K562 (cell line): ENCODE measurements at regions not wholly inside any gene's neighbourhood (a gene's known extent, or its start where the extent isn't known, plus 50 kb on each side); places are given as distances from the start of the nearest gene placed in this dataset.

Source experiments
- ATAC-seq: fragments of 200-7000 bp; cut with Tn5 transposase; 3 replicates; pipeline ENCODE4 v1.9.1; 2020; ENCODE audit warnings: moderate library complexity
- BruUV-seq: library from RNA; stranded (reverse); fragments of 400-500 nt; replicated peaks from 2 replicates; lab custom pipeline; 2021; lab: Mats Ljungman, UMichigan
- CTCF ChIA-PET: fragments of 300-600 bp; formaldehyde crosslinking; extraction: SDS; loops from one replicate; lab custom pipeline; 2021; ENCODE audit warnings: low intra/inter-chr PET ratio; lab: Yijun Ruan, JAX
- POLR2A ChIA-PET: fragments of 300-600, 350-650 bp; sonication (Branson Sonifier 250); formaldehyde crosslinking; extraction: SDS; loops from one replicate; lab custom pipeline; 2021; ENCODE audit warnings: antibody characterized with exemption, inconsistent platforms; lab: Yijun Ruan, JAX
- DNase-seq, 4 experiments: peaks; one replicate each; pipeline versions ENCODE4 v3.0.0 to v3.0.0-alpha.2; 2011 to 2018; ENCODE audit warnings: low spot score in 3 of 4, mixed read lengths in 3 of 4; ENCODE audit errors: extremely low read depth in 1 of 4
- FAIRE-seq: peaks from 2 replicates; lab custom pipeline; 2011; peaks lifted over from hg19 to GRCh38; lab: Jason Lieb, UNC
- H2AFZ ChIP-seq: 2 replicates; pipeline ENCODE4 v1.6.0; 2011; ENCODE audit warnings: low read depth, low read length, control low read depth, inconsistent platforms
- H3K27ac ChIP-seq: fragments of 200-600 bp; 3 replicates; pipeline ENCODE4 v1.8.0; 2011; ENCODE audit warnings: low read depth, mild to moderate bottlenecking, control low read depth, inconsistent platforms, low read length, moderate library complexity, mixed read lengths; ENCODE audit errors: extremely low read depth
- H3K27me3 ChIP-seq, 2 experiments: fragments of 300-600 bp in 1 of 2; 2 replicates in 1 of 2; 3 replicates in 1 of 2; pipeline versions ENCODE4 v1.6.0 to v1.8.0; 2011; ENCODE audit warnings: inconsistent platforms in 2 of 2, low read length in 2 of 2, mild to moderate bottlenecking in 1 of 2, mixed read lengths in 1 of 2, moderate library complexity in 1 of 2; ENCODE audit not compliant: control insufficient read depth in 2 of 2, insufficient read depth in 2 of 2
- H3K36me3 ChIP-seq: fragments of 300-600 bp; 3 replicates; pipeline ENCODE4 v1.8.0; 2011; ENCODE audit warnings: mild to moderate bottlenecking, low read length, inconsistent platforms; ENCODE audit not compliant: control insufficient read depth, insufficient read depth
- H3K4me1 ChIP-seq, 2 experiments: fragments of 200-600 bp in 1 of 2; replicated peaks in 1 of 2; 2 replicates in 1 of 2; 3 replicates in 1 of 2; pipeline versions ENCODE4 v1.5.1 to v1.8.0; 2011; ENCODE audit warnings: inconsistent platforms in 2 of 2, low read length in 2 of 2, mild to moderate bottlenecking in 1 of 2, mixed read lengths in 1 of 2, moderate library complexity in 1 of 2; ENCODE audit not compliant: control insufficient read depth in 2 of 2, insufficient read depth in 2 of 2
- H3K4me2 ChIP-seq: 2 replicates; pipeline ENCODE4 v1.6.1; 2011; ENCODE audit warnings: low read length, control low read depth, inconsistent platforms, mixed read lengths; ENCODE audit not compliant: insufficient read depth
- H3K4me3 ChIP-seq: fragments of 200-600 bp; sonication (generic), shearing (Covaris generic); 2 replicates; pipeline ENCODE4 v1.5.1; 2016; ENCODE audit warnings: control low read depth, inconsistent platforms
- H3K79me2 ChIP-seq: fragments of 200-600 bp; 3 replicates; pipeline ENCODE4 v1.8.0; 2011; ENCODE audit warnings: low read length, inconsistent platforms; ENCODE audit not compliant: control insufficient read depth, insufficient read depth
- H3K9ac ChIP-seq, 2 experiments: 2 replicates each; pipeline versions ENCODE4 v1.6.0 to v1.6.1; 2011; ENCODE audit warnings: low read depth in 2 of 2, low read length in 2 of 2, control low read depth in 1 of 2, inconsistent platforms in 1 of 2, mild to moderate bottlenecking in 1 of 2, mixed read lengths in 1 of 2; ENCODE audit not compliant: insufficient read depth in 1 of 2
- H3K9me1 ChIP-seq: one replicate; pipeline ENCODE4 v1.6.0; 2011; ENCODE audit warnings: inconsistent platforms, mild to moderate bottlenecking, low read length, moderate library complexity; ENCODE audit not compliant: control insufficient read depth, insufficient read depth
- H3K9me3 ChIP-seq: replicated peaks from 2 replicates; pipeline ENCODE4 v1.5.1; 2011; ENCODE audit warnings: low read depth, low read length, inconsistent platforms; ENCODE audit not compliant: control insufficient read depth, insufficient read depth
- H4K20me1 ChIP-seq: replicated peaks from 2 replicates; pipeline ENCODE4 v1.6.1; 2011; ENCODE audit warnings: low read length, inconsistent platforms, mixed read lengths; ENCODE audit not compliant: control insufficient read depth, insufficient read depth
- BRD4 ChIP-seq: fragments of 200-600 bp; sonication (generic); IDR thresholded peaks from 2 replicates; pipeline ENCODE4 v1.6.1; 2017; ENCODE audit warnings: inconsistent platforms
- FOXM1 ChIP-seq, 2 experiments: fragments of 450-650 bp in 1 of 2; sonication (generic) in 1 of 2; formaldehyde crosslinking in 1 of 2; IDR thresholded peaks; 2 replicates each; pipeline versions ENCODE4 v1.6.1 to v1.9.0; 2017 to 2022; ENCODE audit warnings: low read depth in 2 of 2, mild to moderate bottlenecking in 2 of 2, missing genetic modification reagents in 1 of 2, moderate library complexity in 1 of 2
- HINFP ChIP-seq: fragments of 450-650 bp; conservative IDR thresholded peaks from 2 replicates; pipeline ENCODE4 v1.6.1; 2016; ENCODE audit warnings: missing genetic modification characterization, low read depth, mild to moderate bottlenecking, control low read depth, missing compliant biosample characterization
- HLTF ChIP-seq: fragments of 450-650 bp; IDR thresholded peaks from 2 replicates; pipeline ENCODE4 v1.6.1; 2016
- MAZ ChIP-seq, 2 experiments: fragments of 450-650 bp in 1 of 2; sonication (generic) in 1 of 2; formaldehyde crosslinking; IDR thresholded peaks in 1 of 2; conservative IDR thresholded peaks in 1 of 2; 2 replicates each; pipeline versions ENCODE4 v1.4.0 to v1.5.0; 2020; ENCODE audit warnings: mild to moderate bottlenecking in 1 of 2, missing genetic modification reagents in 1 of 2
- NONO ChIP-seq, 2 experiments: fragments of 200-400 bp in 1 of 2; fragments of 450-650 bp in 1 of 2; formaldehyde crosslinking in 1 of 2; IDR thresholded peaks; 2 replicates each; pipeline ENCODE4 v1.6.1; 2017; ENCODE audit warnings: low read depth in 2 of 2, mild to moderate bottlenecking in 2 of 2, moderate library complexity in 2 of 2, low read length in 1 of 2
- NR4A1 ChIP-seq, 2 experiments: fragments of 250-450 bp in 1 of 2; fragments of 450-650 bp in 1 of 2; sonication (Bioruptor Pico) in 1 of 2; IDR thresholded peaks; 2 replicates each; pipeline versions ENCODE4 v1.4.0 to v1.6.1; 2016 to 2020; ENCODE audit warnings: mild to moderate bottlenecking in 2 of 2, missing compliant biosample characterization in 1 of 2, missing genetic modification characterization in 1 of 2, moderate library complexity in 1 of 2
- NRF1 ChIP-seq, 2 experiments: fragments of 450-650 bp; IDR thresholded peaks in 1 of 2; conservative IDR thresholded peaks in 1 of 2; 2 replicates each; pipeline ENCODE4 v1.6.1; 2014; ENCODE audit warnings: mild to moderate bottlenecking in 2 of 2
- PRMT5 ChIP-seq: sonication (generic); formaldehyde crosslinking; IDR thresholded peaks from 2 replicates; pipeline ENCODE4 v1.5.0; 2020; ENCODE audit warnings: missing genetic modification reagents
- SOX6 ChIP-seq: fragments of 450-650 bp; IDR thresholded peaks from 2 replicates; pipeline ENCODE4 v1.6.1; 2014; ENCODE audit warnings: mild to moderate bottlenecking
- WGBS: fragments of 100-300 bp; shearing (Covaris generic); methylation state at CpG from one replicate; pipeline ENCODE4 v1.1.6; 2016; ENCODE audit warnings: low coverage, mixed read lengths; ENCODE audit not compliant: insufficient coverage; ENCODE audit errors: missing lambda C conversion rate; 5-methylcytosine and 5-hydroxymethylcytosine counted together
- in situ Hi-C: fragments of 300-500 bp; cut with MboI; formaldehyde crosslinking; loops from 4 replicates; pipeline ENCODE4 v1.15.0; 2018; ENCODE audit warnings: inconsistent platforms, mixed read lengths
- intact Hi-C: fragments of 100-400 bp; cut with micrococcal nuclease; formaldehyde crosslinking; loops from 2 replicates; pipeline ENCODE4 v1.14.2; 2022
- TF ChIP-seq, protein P1 (sequence below), 2 experiments: fragments of 450-650 bp in 1 of 2; IDR thresholded peaks; 2 replicates each; pipeline ENCODE4 v1.6.1; 2011 to 2017; ENCODE audit warnings: low read depth in 2 of 2, antibody characterized with exemption in 1 of 2, borderline replicate concordance in 1 of 2, low read length in 1 of 2, mild to moderate bottlenecking in 1 of 2, mixed read lengths in 1 of 2; ENCODE audit not compliant: control insufficient read depth in 1 of 2
- TF ChIP-seq, protein P2 (sequence below), 2 experiments: fragments of 450-650 bp; IDR thresholded peaks; 2 replicates each; pipeline ENCODE4 v1.6.1; 2016
- TF ChIP-seq, protein P3 (sequence below): fragments of 200-800 bp; sonication (Bioruptor generic); IDR thresholded peaks from 2 replicates; pipeline ENCODE4 v1.6.1; 2017; ENCODE audit warnings: missing genetic modification characterization, missing compliant biosample characterization

DNA sequence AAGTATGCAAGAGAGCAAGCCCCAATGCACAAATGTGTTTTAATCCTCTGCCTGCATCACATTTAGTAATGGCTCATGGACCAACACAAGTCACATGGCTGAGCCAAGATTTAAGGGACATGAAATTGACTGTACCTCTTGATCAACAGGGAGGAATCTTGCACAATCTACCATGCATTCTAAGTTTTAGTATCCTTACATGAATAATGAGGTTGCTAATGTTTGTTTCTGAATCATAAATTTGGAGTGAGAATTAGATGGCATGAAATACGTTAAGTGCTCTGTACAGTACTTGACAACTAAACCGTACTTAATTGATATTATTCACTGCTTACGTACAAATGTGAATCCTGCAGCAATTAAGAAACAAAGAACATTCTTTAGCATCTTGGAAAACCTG is 553.8 kb upstream of the JAG1 start (continued):
- TF ChIP-seq, protein P1, sequence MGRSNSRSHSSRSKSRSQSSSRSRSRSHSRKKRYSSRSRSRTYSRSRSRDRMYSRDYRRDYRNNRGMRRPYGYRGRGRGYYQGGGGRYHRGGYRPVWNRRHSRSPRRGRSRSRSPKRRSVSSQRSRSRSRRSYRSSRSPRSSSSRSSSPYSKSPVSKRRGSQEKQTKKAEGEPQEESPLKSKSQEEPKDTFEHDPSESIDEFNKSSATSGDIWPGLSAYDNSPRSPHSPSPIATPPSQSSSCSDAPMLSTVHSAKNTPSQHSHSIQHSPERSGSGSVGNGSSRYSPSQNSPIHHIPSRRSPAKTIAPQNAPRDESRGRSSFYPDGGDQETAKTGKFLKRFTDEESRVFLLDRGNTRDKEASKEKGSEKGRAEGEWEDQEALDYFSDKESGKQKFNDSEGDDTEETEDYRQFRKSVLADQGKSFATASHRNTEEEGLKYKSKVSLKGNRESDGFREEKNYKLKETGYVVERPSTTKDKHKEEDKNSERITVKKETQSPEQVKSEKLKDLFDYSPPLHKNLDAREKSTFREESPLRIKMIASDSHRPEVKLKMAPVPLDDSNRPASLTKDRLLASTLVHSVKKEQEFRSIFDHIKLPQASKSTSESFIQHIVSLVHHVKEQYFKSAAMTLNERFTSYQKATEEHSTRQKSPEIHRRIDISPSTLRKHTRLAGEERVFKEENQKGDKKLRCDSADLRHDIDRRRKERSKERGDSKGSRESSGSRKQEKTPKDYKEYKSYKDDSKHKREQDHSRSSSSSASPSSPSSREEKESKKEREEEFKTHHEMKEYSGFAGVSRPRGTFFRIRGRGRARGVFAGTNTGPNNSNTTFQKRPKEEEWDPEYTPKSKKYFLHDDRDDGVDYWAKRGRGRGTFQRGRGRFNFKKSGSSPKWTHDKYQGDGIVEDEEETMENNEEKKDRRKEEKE (IDR thresholded peaks at IDR 0.05; ENCODE audit: borderline replicate concordance in 1 of 2, control insufficient read depth in 1 of 2, low read depth in 2 of 2, low read length in 1 of 2), result no peak
- TF ChIP-seq HINFP (tag) (no peak), BRD4 (no peak)
- TF ChIP-seq, all 486 proteins: peak for 0

- Histone ChIP-seq H3K4me2 (no peak overlapping the region), H3K4me3 (no peak overlapping the region), H3K9ac (no peak overlapping the region), H3K79me2 (no peaks in the 10 kb centered on the region), H4K20me1 (no peaks in the 10 kb centered on the region), H3K4me1 (no peaks in the 10 kb centered on the region), H3K27me3 (no peaks in the 10 kb centered on the region), H3K9me1 (no peaks in the 10 kb centered on the region), H2AFZ (no peak overlapping the region), H3K9me3 (no peaks in the 10 kb centered on the region), H3K36me3 (no peaks in the 10 kb centered on the region), H3K27ac (no peak overlapping the region)
- ATAC-seq, result no peak
- DNase-seq, result no peak
- no TSS peak for BruUV-seq
- POLR2A ChIA-PET, result no interaction called here
- in situ Hi-C loops (no loop called here), intact Hi-C loops (no loop called here)
- 0% methylated on average over 2 of the region's 3 CpGs for WGBS
- CTCF ChIA-PET, result no interaction called here
- FAIRE-seq, result no peak
- TF ChIP-seq FOXM1 (IDR thresholded peaks at IDR 0.05; ENCODE audit: low read depth) (no peak), FOXM1 (CRISPR knock-in tag; IDR thresholded peaks at IDR 0.05; ENCODE audit: low read depth) (no peak), SOX6 (no peak), NR4A1 (CRISPR knock-in tag; IDR thresholded peaks at IDR 0.05) (no peak), NR4A1 (tag; IDR thresholded peaks at IDR 0.05) (no peak), MAZ (CRISPR knock-in tag; conservative IDR thresholded peaks at IDR 0.05 in 1 of 2, IDR thresholded peaks at IDR 0.05 in 1 of 2) (no peak), NONO (IDR thresholded peaks at IDR 0.05; ENCODE audit: low read depth in 2 of 2, low read length in 1 of 2) (no peak), HLTF (no peak), PRMT5 (CRISPR knock-in tag) (no peak), NRF1 (conservative IDR thresholded peaks at IDR 0.05 in 1 of 2, IDR thresholded peaks at IDR 0.05 in 1 of 2) (no peak)
- TF ChIP-seq, protein P2, sequence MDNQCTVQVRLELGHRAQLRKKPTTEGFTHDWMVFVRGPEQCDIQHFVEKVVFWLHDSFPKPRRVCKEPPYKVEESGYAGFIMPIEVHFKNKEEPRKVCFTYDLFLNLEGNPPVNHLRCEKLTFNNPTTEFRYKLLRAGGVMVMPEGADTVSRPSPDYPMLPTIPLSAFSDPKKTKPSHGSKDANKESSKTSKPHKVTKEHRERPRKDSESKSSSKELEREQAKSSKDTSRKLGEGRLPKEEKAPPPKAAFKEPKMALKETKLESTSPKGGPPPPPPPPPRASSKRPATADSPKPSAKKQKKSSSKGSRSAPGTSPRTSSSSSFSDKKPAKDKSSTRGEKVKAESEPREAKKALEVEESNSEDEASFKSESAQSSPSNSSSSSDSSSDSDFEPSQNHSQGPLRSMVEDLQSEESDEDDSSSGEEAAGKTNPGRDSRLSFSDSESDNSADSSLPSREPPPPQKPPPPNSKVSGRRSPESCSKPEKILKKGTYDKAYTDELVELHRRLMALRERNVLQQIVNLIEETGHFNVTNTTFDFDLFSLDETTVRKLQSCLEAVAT (IDR thresholded peaks at IDR 0.05), result no peak
- TF ChIP-seq, protein P3, sequence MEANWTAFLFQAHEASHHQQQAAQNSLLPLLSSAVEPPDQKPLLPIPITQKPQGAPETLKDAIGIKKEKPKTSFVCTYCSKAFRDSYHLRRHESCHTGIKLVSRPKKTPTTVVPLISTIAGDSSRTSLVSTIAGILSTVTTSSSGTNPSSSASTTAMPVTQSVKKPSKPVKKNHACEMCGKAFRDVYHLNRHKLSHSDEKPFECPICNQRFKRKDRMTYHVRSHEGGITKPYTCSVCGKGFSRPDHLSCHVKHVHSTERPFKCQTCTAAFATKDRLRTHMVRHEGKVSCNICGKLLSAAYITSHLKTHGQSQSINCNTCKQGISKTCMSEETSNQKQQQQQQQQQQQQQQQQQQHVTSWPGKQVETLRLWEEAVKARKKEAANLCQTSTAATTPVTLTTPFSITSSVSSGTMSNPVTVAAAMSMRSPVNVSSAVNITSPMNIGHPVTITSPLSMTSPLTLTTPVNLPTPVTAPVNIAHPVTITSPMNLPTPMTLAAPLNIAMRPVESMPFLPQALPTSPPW (CRISPR knock-in tag), result no peak
Observed at GRCh38 chr20:11229772-11230171, 556.0 kb upstream of the JAG1 start.
